A549 (cell line): ENCODE measurements at regions not wholly inside any gene's neighbourhood (a gene's known extent, or its start where the extent isn't known, plus 50 kb on each side); places are given as distances from the start of the nearest gene placed in this dataset.

ENCODE experiments used
- ATAC-seq, 2 experiments: fragments of 200-7000 bp in 1 of 2; fragments of >200 bp in 1 of 2; cut with Nextera tagmentation in 1 of 2; cut with Tn5 transposase in 1 of 2; 3 replicates each; pipeline versions ENCODE4 v1.8.0 to v1.9.1; 2018 to 2020; ENCODE audit warnings: mild to moderate bottlenecking in 1 of 2, moderate library complexity in 1 of 2
- CTCF ChIA-PET: fragments of 300-600 bp; sonication (Branson Sonifier 250); formaldehyde crosslinking; extraction: SDS; loops from one replicate; lab custom pipeline; 2021; ENCODE audit warnings: antibody characterized with exemption, inconsistent platforms; lab: Yijun Ruan, JAX
- POLR2A ChIA-PET: fragments of 350-600 bp; formaldehyde crosslinking; extraction: SDS; loops from one replicate; lab custom pipeline; 2021; ENCODE audit warnings: antibody characterized with exemption, inconsistent platforms; lab: Yijun Ruan, JAX
- DNase-seq, 2 experiments: peaks; one replicate each; pipeline versions ENCODE4 v3.0.0 to v3.0.0-alpha.2; 2011 to 2016; ENCODE audit warnings: low read depth in 1 of 2, low spot score in 1 of 2
- FAIRE-seq: peaks from 2 replicates; lab custom pipeline; 2011; peaks lifted over from hg19 to GRCh38; lab: Jason Lieb, UNC
- H3K27ac ChIP-seq, 2 experiments: fragments of >200 bp; sonication (Bioruptor Twin); formaldehyde crosslinking; 3 replicates each; pipeline ENCODE4 v1.5.1; 2016 to 2017
- H3K4me1 ChIP-seq: fragments of >200 bp; sonication (Bioruptor Twin); formaldehyde crosslinking; 3 replicates; pipeline ENCODE4 v1.6.1; 2016
- H3K4me2 ChIP-seq: fragments of >200 bp; sonication (Bioruptor Twin); formaldehyde crosslinking; 3 replicates; pipeline ENCODE4 v1.6.1; 2016
- H3K4me3 ChIP-seq: fragments of >200 bp; sonication (Bioruptor Twin); formaldehyde crosslinking; 3 replicates; pipeline ENCODE4 v1.5.1; 2016
- H3K9me3 ChIP-seq: fragments of >200 bp; sonication (Bioruptor Twin); formaldehyde crosslinking; 3 replicates; pipeline ENCODE4 v1.6.1; 2016
- CBX8 ChIP-seq: fragments of 200-600 bp; sonication (generic); IDR thresholded peaks from 2 replicates; pipeline ENCODE4 v1.6.1; 2016
- CEBPB ChIP-seq, 2 experiments: fragments of >200 bp in 1 of 2; sonication (Bioruptor Twin) in 1 of 2; formaldehyde crosslinking in 1 of 2; IDR thresholded peaks; 2 replicates each; pipeline ENCODE4 v1.6.1; 2012 to 2016
- EHF ChIP-seq: fragments of 250-450 bp; sonication (Bioruptor Pico); IDR thresholded peaks from 2 replicates; pipeline ENCODE4 v1.5.0; 2020; ENCODE audit warnings: mild to moderate bottlenecking
- EHMT2 ChIP-seq: fragments of 200-600 bp; sonication (generic); IDR thresholded peaks from 2 replicates; pipeline ENCODE4 v1.6.1; 2016; ENCODE audit warnings: antibody characterized with exemption, low read depth, mild to moderate bottlenecking, moderate library complexity
- EP300 ChIP-seq, 2 experiments: fragments of >200 bp; sonication (Bioruptor Twin); formaldehyde crosslinking; IDR thresholded peaks; 2 replicates in 1 of 2; 3 replicates in 1 of 2; pipeline ENCODE4 v1.6.1; 2016 to 2017
- ESRRA ChIP-seq: fragments of 150-350 bp; IDR thresholded peaks from 2 replicates; pipeline ENCODE4 v1.6.1; 2014; ENCODE audit warnings: mild to moderate bottlenecking, low read length, borderline replicate concordance
- FOSB ChIP-seq: fragments of 250-450 bp; sonication (Bioruptor Pico); IDR thresholded peaks from 2 replicates; pipeline ENCODE4 v1.5.0; 2020; ENCODE audit warnings: mild to moderate bottlenecking, moderate library complexity
- GATA3 ChIP-seq: IDR thresholded peaks from 2 replicates; pipeline ENCODE4 v1.6.1; 2012; ENCODE audit warnings: borderline replicate concordance
- HEYL ChIP-seq: fragments of 250-450 bp; sonication (Bioruptor Pico); IDR thresholded peaks from 2 replicates; pipeline ENCODE4 v1.8.0; 2021; ENCODE audit warnings: mild to moderate bottlenecking, moderate library complexity
- HOXA7 ChIP-seq: fragments of 250-450 bp; sonication (Bioruptor Pico); IDR thresholded peaks from 2 replicates; pipeline ENCODE4 v1.5.0; 2020; ENCODE audit warnings: mild to moderate bottlenecking, moderate library complexity
- HOXB13 ChIP-seq: fragments of 250-450 bp; sonication (Bioruptor Pico); IDR thresholded peaks from 2 replicates; pipeline ENCODE4 v1.5.0; 2020; ENCODE audit warnings: low read depth, mild to moderate bottlenecking, moderate library complexity
- HOXB5 ChIP-seq: fragments of 250-450 bp; sonication (Bioruptor Pico); IDR thresholded peaks from 2 replicates; pipeline ENCODE4 v1.5.0; 2020; ENCODE audit warnings: mild to moderate bottlenecking, moderate library complexity
- JUN ChIP-seq, 2 experiments: fragments of >200 bp; sonication (Bioruptor Twin); formaldehyde crosslinking; IDR thresholded peaks; 2 replicates in 1 of 2; 3 replicates in 1 of 2; pipeline ENCODE4 v1.6.1; 2016 to 2017
- KDM1A ChIP-seq: fragments of 200-600 bp; sonication (generic); IDR thresholded peaks from 2 replicates; pipeline ENCODE4 v1.6.1; 2016; ENCODE audit warnings: low read depth, mild to moderate bottlenecking
- KDM5A ChIP-seq: fragments of 200-600 bp; sonication (generic); IDR thresholded peaks from 2 replicates; pipeline ENCODE4 v1.6.1; 2016; ENCODE audit warnings: antibody characterized with exemption, mild to moderate bottlenecking
- MAZ ChIP-seq: fragments of 150-350 bp; IDR thresholded peaks from 2 replicates; pipeline ENCODE4 v1.6.1; 2014; ENCODE audit warnings: antibody characterized with exemption, low read depth, low read length, borderline replicate concordance
- PHF8 ChIP-seq: fragments of 200-600 bp; sonication (generic); IDR thresholded peaks from 2 replicates; pipeline ENCODE4 v1.6.1; 2016; ENCODE audit warnings: low read depth, mild to moderate bottlenecking, antibody characterized with exemption, moderate library complexity, borderline replicate concordance
- POLR2A ChIP-seq: IDR thresholded peaks from 2 replicates; pipeline ENCODE4 v1.6.1; 2012; ENCODE audit warnings: mild to moderate bottlenecking, low read length
- SMC3 ChIP-seq: fragments of >200 bp; sonication (Bioruptor Twin); formaldehyde crosslinking; IDR thresholded peaks from 3 replicates; pipeline ENCODE4 v1.6.1; 2018; ENCODE audit warnings: inconsistent platforms
- TFCP2L1 ChIP-seq: fragments of 250-450 bp; sonication (Bioruptor Pico); IDR thresholded peaks from 2 replicates; pipeline ENCODE4 v1.5.0; 2021; ENCODE audit warnings: mild to moderate bottlenecking
- TP53 ChIP-seq: fragments of 250-450 bp; sonication (Bioruptor Pico); IDR thresholded peaks from 2 replicates; pipeline ENCODE4 v1.5.0; 2021; ENCODE audit warnings: mild to moderate bottlenecking, moderate library complexity
- ZC3H11A ChIP-seq: fragments of 450-650 bp; IDR thresholded peaks from 2 replicates; pipeline ENCODE4 v1.6.1; 2014; ENCODE audit warnings: antibody characterized with exemption, mild to moderate bottlenecking
- ZNF302 ChIP-seq: fragments of 250-450 bp; sonication (Bioruptor Pico); IDR thresholded peaks from 2 replicates; pipeline ENCODE4 v1.9.0; 2021; ENCODE audit warnings: inconsistent platforms, mild to moderate bottlenecking, moderate library complexity
- WGBS: methylation state at CpG from one replicate; pipeline ENCODE4 v1.1.6; 2017; ENCODE audit errors: missing lambda C conversion rate; 5-methylcytosine and 5-hydroxymethylcytosine counted together
- TF ChIP-seq, protein P1 (sequence below): fragments of >200 bp; sonication (Bioruptor Twin); formaldehyde crosslinking; IDR thresholded peaks from 2 replicates; pipeline ENCODE4 v1.6.1; 2016
- TF ChIP-seq, protein P2 (sequence below): fragments of >200 bp; sonication (Bioruptor Twin); formaldehyde crosslinking; IDR thresholded peaks from 3 replicates; pipeline ENCODE4 v1.5.1; 2016
- TF ChIP-seq, protein P3 (sequence below): fragments of 250-450 bp; sonication (Bioruptor Pico); IDR thresholded peaks from 2 replicates; pipeline ENCODE4 v1.5.0; 2020; ENCODE audit warnings: low read depth, mild to moderate bottlenecking, moderate library complexity
- TF ChIP-seq, protein P4 (sequence below): fragments of >200 bp; sonication (Bioruptor Twin); formaldehyde crosslinking; IDR thresholded peaks from 3 replicates; pipeline ENCODE4 v1.6.1; 2016
- TF ChIP-seq, protein P5 (sequence below): IDR thresholded peaks from 2 replicates; pipeline ENCODE4 v1.6.1; 2012
- TF ChIP-seq, protein P6 (sequence below): IDR thresholded peaks from 2 replicates; pipeline ENCODE4 v1.6.1; 2012; ENCODE audit warnings: low read depth, borderline replicate concordance
- TF ChIP-seq, protein P7 (sequence below): fragments of 250-450 bp; sonication (Bioruptor Pico); IDR thresholded peaks from 2 replicates; pipeline ENCODE4 v1.5.0; 2021; ENCODE audit warnings: mild to moderate bottlenecking, moderate library complexity, borderline replicate concordance

DNA sequence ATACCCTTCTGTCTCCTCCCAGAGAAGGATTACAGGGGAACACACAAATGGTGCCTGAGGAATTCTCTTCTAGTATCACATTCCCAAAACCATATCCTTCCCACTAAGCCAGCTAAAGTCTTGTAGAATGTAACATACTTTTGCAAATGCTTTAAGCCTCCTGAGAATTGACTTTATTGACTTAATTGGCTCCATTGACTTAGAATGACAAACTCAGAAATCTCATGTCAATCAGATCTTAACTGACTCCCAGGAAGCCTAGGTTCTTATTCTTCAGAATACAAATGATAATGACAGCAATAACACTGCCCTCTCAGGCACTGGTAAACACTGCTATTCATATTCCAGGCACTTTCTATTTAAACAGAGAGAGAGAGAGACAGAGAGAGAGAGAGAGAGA is 356.9 kb upstream of the PRKCQ start:
- DNase-seq (no peak), ATAC-seq (no peak), FAIRE-seq (no peak)
- Histone ChIP-seq H3K9me3 (no peaks in the 10 kb centered on the region), H3K4me2 (no peak overlapping the region), H3K4me1 (no peaks in the 10 kb centered on the region), H3K4me3 (no peak overlapping the region), H3K27ac (no peak overlapping the region)
- TF ChIP-seq FOSB (CRISPR knock-in tag) = no peak
- POLR2A ChIA-PET = no interaction called here
- CTCF ChIA-PET = no interaction called here

DNA sequence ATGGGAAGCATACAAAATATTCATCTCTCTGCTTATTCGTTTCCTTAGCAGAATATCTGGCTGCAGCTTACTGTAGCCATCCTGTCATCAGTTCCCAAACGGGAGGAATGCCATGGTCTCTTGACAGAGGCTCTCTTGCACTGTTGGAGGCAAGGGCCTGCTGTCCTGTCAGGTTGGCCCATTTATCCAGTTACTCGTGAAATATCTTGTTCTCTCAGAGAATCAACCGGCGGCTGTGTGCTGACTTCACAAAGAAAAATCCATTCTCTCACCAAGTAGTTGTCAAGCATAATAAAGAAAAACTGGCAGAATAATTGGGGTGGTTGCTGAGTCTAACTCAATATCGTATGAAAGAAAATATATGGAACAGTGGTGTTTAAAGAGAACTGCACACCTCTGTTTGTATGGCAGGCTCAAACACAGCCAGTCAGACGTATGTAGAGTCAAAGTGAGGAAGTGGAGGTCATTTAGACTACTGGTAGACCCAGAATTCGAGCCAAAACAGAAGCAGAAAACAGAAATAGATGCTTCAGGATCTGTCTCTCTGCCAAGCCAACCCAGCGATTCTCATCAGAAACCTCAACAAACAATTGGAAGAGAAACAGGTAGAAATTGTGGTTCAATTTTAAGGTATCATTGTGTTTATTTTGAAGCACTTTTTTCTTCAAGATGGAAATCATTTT is 349.2 kb upstream of the PRKCQ start:
- no peak overlapping the region for H3K27ac ChIP-seq
- H3K4me1 ChIP-seq = peaks cover 5% of the 10 kb centered on the region; the same call in 2 of the 3 replicates
- ChIA-PET POLR2A (no interaction called here), CTCF (interaction anchor here (1.1 kb wide), 1 partner anchor 9 kb away, joined by 4 read pairs; no protein-coding TSS in a partner anchor)
- no peak overlapping the region for H3K4me2 ChIP-seq
- no peak for TF ChIP-seq FOSB (CRISPR knock-in tag)
- FAIRE-seq (no peak), DNase-seq (no peak), ATAC-seq (no peak)
- 44% methylated on average over 9 of the region's 9 CpGs for WGBS
- no peaks in the 10 kb centered on the region for H3K9me3 ChIP-seq
- no peak overlapping the region for H3K4me3 ChIP-seq

DNA sequence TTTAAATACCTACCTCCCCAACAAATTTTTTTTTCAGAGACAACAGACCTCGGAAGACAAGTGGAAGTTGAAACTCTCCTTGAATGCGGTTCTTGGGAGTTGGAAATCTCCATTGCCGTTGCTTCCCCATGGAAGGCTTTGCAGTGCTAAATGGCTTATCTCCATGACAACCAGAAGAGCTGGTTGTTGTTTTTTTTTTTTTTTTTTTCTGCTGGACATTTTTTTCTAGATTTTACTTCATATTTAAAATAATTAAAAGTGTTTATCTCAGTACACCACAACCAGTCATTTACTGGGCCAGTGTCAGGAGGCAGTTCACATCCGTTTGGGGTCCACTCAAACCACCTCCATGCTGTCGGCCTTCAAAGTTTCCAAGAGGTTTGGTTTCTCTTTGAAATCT is 348.5 kb upstream of the PRKCQ start:
- WGBS = 50% methylated on average over 5 of the region's 5 CpGs
- POLR2A ChIA-PET = interaction anchor here (0.6 kb wide), 1 partner anchor 237 kb away, joined by 3 read pairs; no protein-coding TSS in a partner anchor
- ATAC-seq = no peak

DNA sequence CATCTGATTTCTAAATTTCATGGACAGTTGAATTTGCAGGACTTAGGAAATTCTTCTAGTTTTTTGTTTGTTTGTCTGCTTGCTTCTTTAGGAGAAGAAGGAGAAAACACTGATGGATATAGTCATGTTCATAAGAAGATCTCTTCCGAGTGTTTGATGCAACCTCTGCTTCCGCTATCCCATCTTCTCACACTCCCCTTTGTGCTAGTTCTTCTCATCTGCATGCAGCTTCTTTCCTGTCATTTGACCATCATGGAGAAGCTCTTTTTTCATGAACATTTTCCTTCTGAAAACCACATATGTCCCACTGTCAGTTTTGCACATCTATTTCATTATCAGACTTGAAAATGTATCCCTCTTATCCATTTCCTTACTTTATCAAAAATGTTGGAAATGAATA is 346.9 kb upstream of the PRKCQ start:
- no peak for ATAC-seq
- no peak overlapping the region for H3K4me2 ChIP-seq
- POLR2A ChIA-PET = no interaction called here
- WGBS = 89% methylated on average over 2 of the region's 2 CpGs
- peaks cover 10% of the 10 kb centered on the region; the same call in 2 of the 3 replicates for H3K4me1 ChIP-seq
- no peak overlapping the region for H3K27ac ChIP-seq
- H3K9me3 ChIP-seq = no peaks in the 10 kb centered on the region
- no peak overlapping the region for H3K4me3 ChIP-seq
- no peak for DNase-seq
- FAIRE-seq = no peak
- CTCF ChIA-PET = interaction anchor here (1.0 to 1.3 kb wide), 2 partner anchors 11 to 482 kb away, joined by 3 to 5 read pairs; no protein-coding TSS in a partner anchor
- TF ChIP-seq, protein P1, sequence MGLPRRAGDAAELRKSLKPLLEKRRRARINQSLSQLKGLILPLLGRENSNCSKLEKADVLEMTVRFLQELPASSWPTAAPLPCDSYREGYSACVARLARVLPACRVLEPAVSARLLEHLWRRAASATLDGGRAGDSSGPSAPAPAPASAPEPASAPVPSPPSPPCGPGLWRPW = no peak
- TF ChIP-seq JUN (IDR thresholded peaks at IDR 0.05) = no peak
- no peak for TF ChIP-seq EHF
- TF ChIP-seq EHMT2 = no peak
- TF ChIP-seq, protein P2, sequence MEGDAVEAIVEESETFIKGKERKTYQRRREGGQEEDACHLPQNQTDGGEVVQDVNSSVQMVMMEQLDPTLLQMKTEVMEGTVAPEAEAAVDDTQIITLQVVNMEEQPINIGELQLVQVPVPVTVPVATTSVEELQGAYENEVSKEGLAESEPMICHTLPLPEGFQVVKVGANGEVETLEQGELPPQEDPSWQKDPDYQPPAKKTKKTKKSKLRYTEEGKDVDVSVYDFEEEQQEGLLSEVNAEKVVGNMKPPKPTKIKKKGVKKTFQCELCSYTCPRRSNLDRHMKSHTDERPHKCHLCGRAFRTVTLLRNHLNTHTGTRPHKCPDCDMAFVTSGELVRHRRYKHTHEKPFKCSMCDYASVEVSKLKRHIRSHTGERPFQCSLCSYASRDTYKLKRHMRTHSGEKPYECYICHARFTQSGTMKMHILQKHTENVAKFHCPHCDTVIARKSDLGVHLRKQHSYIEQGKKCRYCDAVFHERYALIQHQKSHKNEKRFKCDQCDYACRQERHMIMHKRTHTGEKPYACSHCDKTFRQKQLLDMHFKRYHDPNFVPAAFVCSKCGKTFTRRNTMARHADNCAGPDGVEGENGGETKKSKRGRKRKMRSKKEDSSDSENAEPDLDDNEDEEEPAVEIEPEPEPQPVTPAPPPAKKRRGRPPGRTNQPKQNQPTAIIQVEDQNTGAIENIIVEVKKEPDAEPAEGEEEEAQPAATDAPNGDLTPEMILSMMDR = no peak
- TF ChIP-seq ZNF302 (CRISPR knock-in tag) = no peak
- TF ChIP-seq ZC3H11A = no peak
- no peak for TF ChIP-seq PHF8
- TF ChIP-seq, protein P3, sequence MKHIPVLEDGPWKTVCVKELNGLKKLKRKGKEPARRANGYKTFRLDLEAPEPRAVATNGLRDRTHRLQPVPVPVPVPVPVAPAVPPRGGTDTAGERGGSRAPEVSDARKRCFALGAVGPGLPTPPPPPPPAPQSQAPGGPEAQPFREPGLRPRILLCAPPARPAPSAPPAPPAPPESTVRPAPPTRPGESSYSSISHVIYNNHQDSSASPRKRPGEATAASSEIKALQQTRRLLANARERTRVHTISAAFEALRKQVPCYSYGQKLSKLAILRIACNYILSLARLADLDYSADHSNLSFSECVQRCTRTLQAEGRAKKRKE = no peak
- no peak for TF ChIP-seq SMC3
- TF ChIP-seq HOXA7 (CRISPR knock-in tag) = no peak
- no peak for TF ChIP-seq HOXB5 (CRISPR knock-in tag)
- TF ChIP-seq, protein P4, sequence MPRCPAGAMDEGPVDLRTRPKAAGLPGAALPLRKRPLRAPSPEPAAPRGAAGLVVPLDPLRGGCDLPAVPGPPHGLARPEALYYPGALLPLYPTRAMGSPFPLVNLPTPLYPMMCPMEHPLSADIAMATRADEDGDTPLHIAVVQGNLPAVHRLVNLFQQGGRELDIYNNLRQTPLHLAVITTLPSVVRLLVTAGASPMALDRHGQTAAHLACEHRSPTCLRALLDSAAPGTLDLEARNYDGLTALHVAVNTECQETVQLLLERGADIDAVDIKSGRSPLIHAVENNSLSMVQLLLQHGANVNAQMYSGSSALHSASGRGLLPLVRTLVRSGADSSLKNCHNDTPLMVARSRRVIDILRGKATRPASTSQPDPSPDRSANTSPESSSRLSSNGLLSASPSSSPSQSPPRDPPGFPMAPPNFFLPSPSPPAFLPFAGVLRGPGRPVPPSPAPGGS = no peak

More for the DNA sequence above, 348.5 kb upstream of the PRKCQ start:
- CTCF ChIA-PET = interaction anchor here (0.6 to 1.1 kb wide), 3 partner anchors 8 to 236 kb away, joined by 3 to 4 read pairs (median 4); no protein-coding TSS in a partner anchor
- TF ChIP-seq KDM5A (no peak), TP53 (no peak), MAZ (no peak), GATA3 (no peak), CBX8 (no peak), POLR2A (no peak), CEBPB (IDR thresholded peaks at IDR 0.05) (no peak), HOXB13 (CRISPR knock-in tag) (no peak), KDM1A (no peak), HEYL (CRISPR knock-in tag) (no peak), TFCP2L1 (CRISPR knock-in tag) (no peak), EP300 (IDR thresholded peaks at IDR 0.05) (no peak), ESRRA (no peak)
- TF ChIP-seq, protein P5, sequence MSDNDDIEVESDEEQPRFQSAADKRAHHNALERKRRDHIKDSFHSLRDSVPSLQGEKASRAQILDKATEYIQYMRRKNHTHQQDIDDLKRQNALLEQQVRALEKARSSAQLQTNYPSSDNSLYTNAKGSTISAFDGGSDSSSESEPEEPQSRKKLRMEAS = no peak
- TF ChIP-seq, protein P6, sequence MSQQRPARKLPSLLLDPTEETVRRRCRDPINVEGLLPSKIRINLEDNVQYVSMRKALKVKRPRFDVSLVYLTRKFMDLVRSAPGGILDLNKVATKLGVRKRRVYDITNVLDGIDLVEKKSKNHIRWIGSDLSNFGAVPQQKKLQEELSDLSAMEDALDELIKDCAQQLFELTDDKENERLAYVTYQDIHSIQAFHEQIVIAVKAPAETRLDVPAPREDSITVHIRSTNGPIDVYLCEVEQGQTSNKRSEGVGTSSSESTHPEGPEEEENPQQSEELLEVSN = no peak
- TF ChIP-seq, protein P7, sequence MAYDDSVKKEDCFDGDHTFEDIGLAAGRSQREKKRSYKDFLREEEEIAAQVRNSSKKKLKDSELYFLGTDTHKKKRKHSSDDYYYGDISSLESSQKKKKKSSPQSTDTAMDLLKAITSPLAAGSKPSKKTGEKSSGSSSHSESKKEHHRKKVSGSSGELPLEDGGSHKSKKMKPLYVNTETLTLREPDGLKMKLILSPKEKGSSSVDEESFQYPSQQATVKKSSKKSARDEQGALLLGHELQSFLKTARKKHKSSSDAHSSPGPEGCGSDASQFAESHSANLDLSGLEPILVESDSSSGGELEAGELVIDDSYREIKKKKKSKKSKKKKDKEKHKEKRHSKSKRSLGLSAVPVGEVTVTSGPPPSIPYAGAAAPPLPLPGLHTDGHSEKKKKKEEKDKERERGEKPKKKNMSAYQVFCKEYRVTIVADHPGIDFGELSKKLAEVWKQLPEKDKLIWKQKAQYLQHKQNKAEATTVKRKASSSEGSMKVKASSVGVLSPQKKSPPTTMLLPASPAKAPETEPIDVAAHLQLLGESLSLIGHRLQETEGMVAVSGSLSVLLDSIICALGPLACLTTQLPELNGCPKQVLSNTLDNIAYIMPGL (CRISPR knock-in tag) = no peak
- Histone ChIP-seq H3K4me3 (no peak overlapping the region), H3K4me2 (no peak overlapping the region), H3K9me3 (no peaks in the 10 kb centered on the region), H3K27ac (no peak overlapping the region), H3K4me1 (peaks cover 10% of the 10 kb centered on the region; the same call in 2 of the 3 replicates)
- no peak for FAIRE-seq
- no peak for DNase-seq
